ENCODE measurements at regions not wholly inside any gene's neighbourhood (a gene's known extent, or its start where the extent isn't known, plus 50 kb on each side); places are given as distances from the start of the nearest gene placed in this dataset.

DNA sequence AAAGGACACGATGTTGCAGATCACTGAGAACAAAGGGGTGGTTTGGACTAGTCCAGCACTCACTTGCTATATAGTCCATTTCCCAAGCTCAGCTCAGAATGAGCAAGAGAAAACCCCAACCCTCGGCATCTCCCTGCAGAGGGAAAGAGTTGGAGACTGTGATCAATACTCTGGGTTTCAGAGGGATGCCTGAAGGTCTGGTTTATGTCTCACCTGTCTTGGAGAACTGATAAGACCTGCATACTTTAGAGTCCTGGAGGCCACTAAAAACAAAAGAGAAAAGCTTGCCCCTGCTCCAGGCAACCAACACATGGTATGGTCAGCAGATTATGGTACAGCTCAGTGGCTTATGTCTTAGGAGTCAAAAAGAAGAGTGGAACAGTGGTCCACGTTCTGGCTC is 1006.9 kb downstream of the CDH9 start:
- DNase-seq, result no peak
- Histone ChIP-seq H3K4me1 (no peaks in the 10 kb centered on the region), H3K9me3 (peaks cover 0 to 15% (median 5%) of the 10 kb centered on the region in 8 donors), H3K36me3 (no peaks in the 10 kb centered on the region), H3K27me3 (replicated peaks in 1 of 7) (no peaks in the 10 kb centered on the region), H3K27ac (no peak overlapping the region), H3K4me3 (no peak overlapping the region)
- TF ChIP-seq POLR2A (IDR thresholded peaks at IDR 0.05), result no peak
- TF ChIP-seq, protein P1, sequence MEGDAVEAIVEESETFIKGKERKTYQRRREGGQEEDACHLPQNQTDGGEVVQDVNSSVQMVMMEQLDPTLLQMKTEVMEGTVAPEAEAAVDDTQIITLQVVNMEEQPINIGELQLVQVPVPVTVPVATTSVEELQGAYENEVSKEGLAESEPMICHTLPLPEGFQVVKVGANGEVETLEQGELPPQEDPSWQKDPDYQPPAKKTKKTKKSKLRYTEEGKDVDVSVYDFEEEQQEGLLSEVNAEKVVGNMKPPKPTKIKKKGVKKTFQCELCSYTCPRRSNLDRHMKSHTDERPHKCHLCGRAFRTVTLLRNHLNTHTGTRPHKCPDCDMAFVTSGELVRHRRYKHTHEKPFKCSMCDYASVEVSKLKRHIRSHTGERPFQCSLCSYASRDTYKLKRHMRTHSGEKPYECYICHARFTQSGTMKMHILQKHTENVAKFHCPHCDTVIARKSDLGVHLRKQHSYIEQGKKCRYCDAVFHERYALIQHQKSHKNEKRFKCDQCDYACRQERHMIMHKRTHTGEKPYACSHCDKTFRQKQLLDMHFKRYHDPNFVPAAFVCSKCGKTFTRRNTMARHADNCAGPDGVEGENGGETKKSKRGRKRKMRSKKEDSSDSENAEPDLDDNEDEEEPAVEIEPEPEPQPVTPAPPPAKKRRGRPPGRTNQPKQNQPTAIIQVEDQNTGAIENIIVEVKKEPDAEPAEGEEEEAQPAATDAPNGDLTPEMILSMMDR (IDR thresholded peaks at IDR 0.05 in 8 of 11, conservative IDR thresholded peaks at IDR 0.05 in 3 of 11), result no peak
- no peak for TF ChIP-seq POLR2AphosphoS5 (IDR thresholded peaks at IDR 0.05)
- intact Hi-C loops (cut with DNase I; ENCODE audit: low total_unique reads), result no loop called here
- WGBS, 5 donors, result 53 to 59% (median 54%) methylated on average over 3 of the region's 3 CpGs

DNA sequence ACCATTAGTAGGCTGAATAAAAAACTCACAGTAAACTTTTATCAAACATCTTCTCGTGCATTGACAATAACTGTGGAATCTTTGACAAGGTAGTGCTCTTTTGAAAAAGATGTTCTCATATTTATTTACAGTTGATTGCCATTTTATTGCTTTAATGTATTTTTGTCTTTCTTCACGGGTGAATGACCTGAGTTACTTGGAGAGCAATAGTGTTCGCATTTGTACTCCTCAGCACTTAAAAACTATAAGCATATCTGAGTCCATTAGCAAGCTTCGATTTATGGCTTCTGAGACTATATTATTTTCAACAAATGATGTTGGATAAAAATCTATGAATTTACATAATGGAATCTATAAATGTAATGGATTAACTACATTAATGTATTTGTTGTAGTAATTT is 1012.3 kb downstream of the CDH9 start:
- intact Hi-C loops (cut with DNase I; ENCODE audit: low total_unique reads), result no loop called here
- Histone ChIP-seq H3K36me3 (no peaks in the 10 kb centered on the region), H3K27ac (no peak overlapping the region), H3K9me3 (peaks cover 0 to 7% (median 0%) of the 10 kb centered on the region in 8 donors), H3K4me3 (no peak overlapping the region), H3K27me3 (replicated peaks in 1 of 7) (no peaks in the 10 kb centered on the region), H3K4me1 (no peaks in the 10 kb centered on the region)
- no peak for DNase-seq
- 68 to 85% (median 72%) methylated on average over 4 of the region's 4 CpGs for WGBS, 5 donors
- TF ChIP-seq, protein P1 (IDR thresholded peaks at IDR 0.05 in 8 of 11, conservative IDR thresholded peaks at IDR 0.05 in 3 of 11), result no peak
- TF ChIP-seq POLR2A (IDR thresholded peaks at IDR 0.05), result no peak
- TF ChIP-seq POLR2AphosphoS5 (IDR thresholded peaks at IDR 0.05), result no peak

DNA sequence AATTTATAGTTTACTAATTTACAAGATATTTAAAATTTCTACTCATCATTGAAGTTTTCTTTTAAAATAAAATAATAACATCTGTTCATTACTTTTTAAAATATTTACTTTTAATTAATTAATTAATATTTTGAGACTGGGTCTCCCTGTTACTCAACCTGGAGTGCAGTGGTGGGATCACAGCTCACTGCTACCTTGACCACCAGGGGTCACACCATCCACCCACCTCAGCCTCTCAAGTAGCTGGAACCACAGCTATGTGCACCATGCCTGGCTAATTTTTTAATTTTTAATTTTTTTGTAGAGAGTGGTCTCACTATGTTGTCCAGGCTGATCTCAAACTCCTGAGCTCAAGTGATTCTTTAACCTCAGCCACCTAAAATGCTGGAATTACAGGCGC is 1013.6 kb downstream of the CDH9 start:
- H3K9me3 ChIP-seq, result peaks cover 0 to 4% (median 0%) of the 10 kb centered on the region in 8 donors
- intact Hi-C loops (cut with DNase I; ENCODE audit: low total_unique reads), result no loop called here

DNA sequence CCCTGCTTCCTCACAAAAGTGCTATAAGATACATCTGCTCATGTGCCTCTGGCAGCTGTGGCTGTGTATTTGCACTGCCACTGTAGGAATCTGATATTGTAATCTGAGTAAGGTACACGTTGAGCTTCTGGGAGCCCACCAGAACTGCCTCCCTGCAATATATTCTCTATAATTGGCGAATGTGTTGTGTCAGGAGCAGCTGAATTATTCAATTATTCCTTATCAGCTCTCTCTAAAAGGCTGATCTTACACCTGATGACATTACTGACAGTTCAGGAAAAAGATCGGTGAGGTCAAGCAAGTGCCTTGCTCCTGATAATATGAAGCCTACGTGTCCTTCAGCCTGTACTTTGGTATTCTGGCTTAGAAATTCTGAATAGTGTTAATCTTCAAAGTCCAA is 1015.0 kb downstream of the CDH9 start:
- no peaks in the 10 kb centered on the region for H3K36me3 ChIP-seq
- no peak overlapping the region for H3K27ac ChIP-seq
- no peaks in the 10 kb centered on the region for H3K9me3 ChIP-seq
- WGBS, 5 donors, result 57 to 70% (median 61%) methylated on average over 4 of the region's 4 CpGs
- TF ChIP-seq POLR2AphosphoS5 (IDR thresholded peaks at IDR 0.05) (no peak), POLR2A (IDR thresholded peaks at IDR 0.05) (no peak)
- TF ChIP-seq, protein P1 (IDR thresholded peaks at IDR 0.05 in 8 of 11, conservative IDR thresholded peaks at IDR 0.05 in 3 of 11), result no peak
- H3K4me1 ChIP-seq, result no peaks in the 10 kb centered on the region
- intact Hi-C loops (cut with DNase I; ENCODE audit: low total_unique reads), result no loop called here
- H3K4me3 ChIP-seq, result no peak overlapping the region
- no peaks in the 10 kb centered on the region for H3K27me3 ChIP-seq (replicated peaks in 1 of 7)
- no peak for DNase-seq

More for the DNA sequence above, 1013.6 kb downstream of the CDH9 start:
- Histone ChIP-seq H3K4me1 (no peaks in the 10 kb centered on the region), H3K36me3 (no peaks in the 10 kb centered on the region), H3K27me3 (replicated peaks in 1 of 7) (no peaks in the 10 kb centered on the region), H3K4me3 (no peak overlapping the region), H3K27ac (no peak overlapping the region)
- DNase-seq, result no peak
- 83 to 93% (median 88%) methylated on average over 1 of the region's 1 CpG for WGBS, 5 donors
- TF ChIP-seq POLR2A (IDR thresholded peaks at IDR 0.05), result no peak
- TF ChIP-seq, protein P1 (IDR thresholded peaks at IDR 0.05 in 8 of 11, conservative IDR thresholded peaks at IDR 0.05 in 3 of 11), result no peak
- TF ChIP-seq POLR2AphosphoS5 (IDR thresholded peaks at IDR 0.05), result no peak

All from spleen (tissue), 11 donors.